Cardiac septum (tissue), 1 donor: ENCODE measurements at regions not wholly inside any gene's neighbourhood (a gene's known extent, or its start where the extent isn't known, plus 50 kb on each side); places are given as distances from the start of the nearest gene placed in this dataset.
"Not testable (repeated sequence)": the region's sequence is repeated elsewhere in the genome, so short reads cannot be mapped to it uniquely, and the experiment has no call there.

Experiments used
- DNase-seq: peaks from one replicate; pipeline ENCODE4 v3.0.0-alpha.2; 2020; ENCODE audit warnings: low spot score
- intact Hi-C: fragments of 100-400 bp; cut with DNase I; formaldehyde crosslinking; loops from one replicate; pipeline ENCODE4 v1.14.0; 2022
- donor health status: DM: no; HTN: no; CAD: no.

GRCh38 chr5:68845131-68845530, 248.7 kb upstream of the SLC30A5 start:
- intact Hi-C loops, result no loop called here
- no peak for DNase-seq

GRCh38 chr5:68846828-68847227, 247.0 kb upstream of the SLC30A5 start:
- DNase-seq, result no peak
- intact Hi-C loops, result no loop called here

DNA sequence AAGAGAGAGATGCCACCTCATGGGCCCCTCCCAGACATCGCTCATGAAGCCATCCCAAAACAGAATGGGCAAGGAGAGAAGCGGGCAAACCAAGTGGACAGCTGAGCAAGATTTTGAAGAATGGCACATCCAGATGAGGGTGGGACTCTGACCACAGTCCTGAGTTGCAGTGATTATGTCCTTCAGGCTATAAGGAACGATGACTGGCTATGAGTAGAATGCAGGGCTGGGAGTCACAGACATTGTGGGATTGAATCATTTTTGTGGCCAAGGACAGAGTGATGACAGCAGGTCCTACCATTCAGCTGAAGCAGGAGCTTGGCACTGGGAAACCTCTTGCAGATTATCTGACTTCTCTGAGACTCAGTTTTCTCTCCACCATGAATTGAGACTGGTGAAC, 245.7 kb upstream of the SLC30A5 start:
- intact Hi-C loops, result no loop called here
- DNase-seq, result no peak

GRCh38 chr5:68849103-68849502, 244.7 kb upstream of the SLC30A5 start:
- intact Hi-C loops, result no loop called here
- DNase-seq, result no peak

DNA sequence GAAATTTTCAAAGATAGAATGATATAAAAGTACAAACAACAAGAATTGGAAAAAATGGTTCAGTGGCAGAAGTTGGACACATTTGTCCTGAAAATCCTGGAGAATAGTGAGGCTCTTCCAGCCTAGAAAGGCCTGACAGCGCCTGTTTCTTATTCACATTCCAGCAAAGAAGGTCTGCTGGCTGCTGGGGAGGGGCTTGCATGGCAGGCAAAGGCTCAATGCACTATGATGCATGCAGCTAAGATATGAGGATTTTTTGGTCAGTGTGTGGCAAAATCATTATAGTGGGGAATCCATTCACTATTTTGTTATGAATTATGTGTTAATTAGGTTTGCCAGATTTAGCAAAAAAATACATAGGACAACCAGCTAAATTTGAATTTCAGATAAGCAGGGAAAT, 243.9 kb upstream of the SLC30A5 start:
- intact Hi-C loops, result no loop called here
- no peak for DNase-seq

DNA sequence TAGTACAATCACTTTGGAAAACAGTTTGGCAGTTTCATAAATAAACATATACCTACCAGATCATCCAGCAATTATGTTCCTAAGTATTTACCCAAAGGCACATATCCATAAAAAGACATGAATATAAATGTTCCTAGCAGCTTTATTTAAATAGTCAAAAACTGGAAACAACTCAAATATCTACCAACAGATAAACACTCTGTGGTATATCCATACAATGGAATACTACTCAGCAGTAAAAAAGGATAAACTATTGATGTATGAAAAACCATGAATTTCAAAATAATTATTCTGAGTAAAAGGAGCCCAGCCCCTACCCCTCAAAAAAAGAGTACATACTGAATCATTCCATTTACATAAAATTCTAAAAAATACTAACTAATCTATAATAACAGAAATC, 232.7 kb upstream of the SLC30A5 start:
- intact Hi-C loops, result no loop called here
- DNase-seq, result no peak

GRCh38 chr5:68862560-68862959, 231.3 kb upstream of the SLC30A5 start:
- intact Hi-C loops, result no loop called here
- DNase-seq, result no peak

- DNase-seq, intact Hi-C loops: not testable (repeated sequence)
Measured at GRCh38 chr5:68865192-68865591, 228.6 kb upstream of the SLC30A5 start.

DNA sequence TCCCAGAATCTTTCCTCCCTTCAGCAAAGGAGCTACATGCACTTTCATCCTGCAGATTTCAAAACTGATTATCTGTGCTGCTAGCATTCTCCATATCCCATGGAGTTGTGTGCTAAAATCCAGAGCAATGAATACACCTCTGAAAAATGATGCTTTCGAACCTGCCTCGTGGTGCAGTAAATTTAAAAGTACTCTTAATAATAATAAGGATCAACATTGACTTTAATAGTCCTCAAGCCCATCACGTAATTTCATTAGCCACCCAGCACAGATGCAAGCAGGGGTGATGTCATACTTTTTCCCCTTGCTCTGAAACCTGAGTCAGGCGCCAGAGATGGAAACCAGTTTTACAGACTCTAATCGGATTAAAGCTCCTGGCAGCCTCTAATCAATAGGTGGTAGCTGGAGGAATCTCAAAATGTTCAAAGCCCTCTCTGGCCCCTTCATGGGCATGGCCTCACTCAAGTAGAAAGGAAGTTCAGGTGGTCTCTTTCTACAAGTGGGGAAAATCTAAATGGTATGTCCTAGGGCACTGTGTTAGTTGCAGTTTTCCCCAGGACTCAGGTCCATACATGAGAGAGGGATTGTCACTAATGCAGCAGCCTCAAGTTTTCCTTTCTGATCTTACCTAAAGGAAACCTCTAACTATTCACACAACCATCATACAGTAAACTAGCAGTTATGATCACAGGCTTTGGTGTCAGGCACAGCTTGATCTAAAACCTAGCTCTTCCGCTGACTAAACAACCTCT, 221.6 kb upstream of the SLC30A5 start:
- intact Hi-C loops, result no loop called here
- DNase-seq, result no peak

- intact Hi-C loops, result no loop called here
- no peak for DNase-seq
Measured at GRCh38 chr5:68873198-68873597, 220.6 kb upstream of the SLC30A5 start.

- DNase-seq, result no peak
- intact Hi-C loops, result no loop called here
Measured at GRCh38 chr5:68875351-68875750, 218.5 kb upstream of the SLC30A5 start.

GRCh38 chr5:68883436-68883835, 210.4 kb upstream of the SLC30A5 start:
- intact Hi-C loops, result no loop called here
- DNase-seq, result no peak

GRCh38 chr5:68884144-68884754, 209.6 kb upstream of the SLC30A5 start:
- intact Hi-C loops, result no loop called here
- DNase-seq, result no peak

DNA sequence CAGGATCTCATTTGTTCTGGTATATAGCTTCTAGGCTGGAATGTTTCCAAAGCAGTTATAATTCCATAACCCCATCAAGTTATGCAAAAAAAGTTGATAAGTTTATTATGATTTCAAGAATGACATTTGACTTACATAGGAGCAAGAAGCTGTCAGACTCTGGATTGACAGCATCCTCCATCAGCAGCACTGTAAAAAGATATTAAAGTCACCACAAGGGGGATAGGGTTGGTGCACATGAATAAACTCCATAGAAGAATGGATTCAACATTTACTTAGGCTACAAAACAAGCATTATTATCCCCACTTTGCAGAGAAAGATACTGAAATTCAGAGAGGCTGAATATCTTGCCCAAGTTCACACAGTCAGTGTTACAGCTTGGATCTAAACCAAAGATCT, 208.9 kb upstream of the SLC30A5 start:
- intact Hi-C loops, result no loop called here
- no peak for DNase-seq

GRCh38 chr5:68886814-68887213, 207.0 kb upstream of the SLC30A5 start:
- intact Hi-C loops, result no loop called here
- no peak for DNase-seq

DNA sequence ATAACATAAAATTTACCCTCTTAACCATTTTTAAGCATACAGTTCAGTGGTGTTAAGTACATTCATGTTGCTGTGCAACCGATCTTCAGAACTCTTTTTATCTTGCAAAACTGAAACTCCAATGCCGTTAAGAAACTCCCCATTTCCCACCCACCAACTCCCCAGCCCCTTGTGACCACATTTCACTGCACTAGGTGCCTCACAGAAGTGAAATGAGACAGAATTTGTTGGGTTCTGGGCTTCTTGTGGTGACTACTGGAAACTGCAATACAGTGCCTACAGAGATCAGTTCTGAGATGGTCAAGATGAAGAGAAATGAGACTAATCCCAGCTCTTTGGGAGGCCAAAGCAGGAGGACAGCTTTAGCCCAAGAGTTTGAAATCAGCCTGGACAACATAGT, 202.1 kb upstream of the SLC30A5 start:
- no peak for DNase-seq

DNA sequence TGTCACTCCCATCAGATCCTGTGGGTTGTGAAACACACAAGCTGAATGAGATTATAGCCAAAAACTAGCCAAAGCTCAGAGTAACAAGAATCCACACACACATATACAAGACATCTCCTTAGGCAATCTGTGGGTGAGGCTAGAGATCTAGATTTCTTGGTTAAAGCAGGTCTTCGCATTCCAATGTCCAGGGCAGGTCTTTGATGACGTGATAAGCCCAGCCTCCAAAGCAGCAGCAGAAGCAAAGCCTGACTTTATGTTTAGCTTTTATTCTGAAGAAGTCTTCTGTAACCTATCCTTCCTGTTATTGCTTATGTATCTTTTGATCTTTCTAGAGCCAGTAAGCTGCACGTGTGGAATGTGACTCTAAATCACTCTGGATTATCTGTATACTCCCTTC, 199.1 kb upstream of the SLC30A5 start:
- intact Hi-C loops, result no loop called here
- no peak for DNase-seq

More for the DNA sequence above, 202.1 kb upstream of the SLC30A5 start:
- intact Hi-C loops, result no loop called here

DNA sequence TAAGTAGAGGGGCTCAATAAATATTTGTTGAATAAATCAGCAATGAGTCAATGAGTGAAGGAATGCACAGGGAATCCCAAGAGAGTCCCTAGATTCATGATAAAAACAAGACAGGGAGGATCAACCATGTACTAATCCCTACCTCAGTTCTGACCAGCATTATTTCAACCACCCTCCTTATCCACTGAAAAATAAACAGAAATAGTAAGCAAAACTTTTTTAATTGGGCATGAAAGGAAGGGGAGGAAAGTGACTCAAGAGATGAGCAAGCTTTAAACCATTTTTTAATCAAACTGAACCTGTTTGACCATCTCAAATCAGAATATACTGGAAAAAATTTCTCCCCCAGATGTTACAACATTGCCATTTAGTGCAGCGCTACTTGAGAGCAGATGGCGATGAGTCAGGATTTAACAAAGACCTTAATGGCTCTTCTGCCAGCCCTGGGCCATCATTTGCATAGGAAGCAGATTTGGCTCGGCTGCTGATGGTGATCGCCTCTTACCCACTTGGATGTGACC, 194.8 kb upstream of the SLC30A5 start:
- intact Hi-C loops, result no loop called here
- no peak for DNase-seq

DNA sequence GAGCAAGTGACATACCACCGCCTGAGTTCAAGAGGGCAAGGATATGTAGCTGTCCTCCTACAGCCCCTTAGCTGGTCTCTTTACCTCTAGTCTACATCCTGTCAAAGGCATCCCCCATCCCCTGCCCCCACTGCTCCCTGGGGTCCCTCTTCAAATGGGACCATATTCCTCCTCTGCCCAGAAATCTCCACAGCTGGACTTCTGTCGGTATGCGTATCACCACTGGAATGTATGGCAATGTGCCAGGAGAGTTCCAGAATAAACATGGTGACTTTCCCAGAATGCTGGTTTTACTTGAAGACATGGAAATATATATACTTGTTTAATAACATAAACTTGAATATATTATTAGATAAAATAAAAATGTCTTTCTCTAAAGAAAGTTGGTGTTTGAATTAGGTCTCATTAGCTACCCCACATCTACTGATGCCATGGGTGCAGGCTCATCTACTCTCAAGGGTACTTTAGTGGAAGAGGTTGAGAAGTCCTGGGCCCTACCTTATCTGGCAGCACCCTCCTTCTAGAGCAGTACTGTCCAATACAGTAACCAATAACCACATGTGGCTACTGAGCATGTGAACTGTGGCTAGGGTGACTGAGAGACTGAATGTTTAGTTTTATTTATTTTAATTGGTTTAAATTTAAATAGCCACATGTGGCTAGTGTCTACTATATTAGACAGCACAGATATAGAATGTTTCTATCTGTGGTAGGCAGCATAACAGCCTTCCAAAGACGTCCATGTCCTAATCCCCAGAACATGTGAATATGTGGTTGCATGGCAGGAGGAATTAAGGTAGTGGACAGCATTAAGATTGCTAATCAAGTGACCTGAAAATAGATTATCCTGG, 181.7 kb upstream of the SLC30A5 start:
- DNase-seq, result no peak
- intact Hi-C loops, result no loop called here

- DNase-seq, result no peak
- intact Hi-C loops, result no loop called here
Measured at GRCh38 chr5:68915079-68915478, 178.7 kb upstream of the SLC30A5 start.
